ENCODE measurements at regions not wholly inside any gene's neighbourhood (a gene's known extent, or its start where the extent isn't known, plus 50 kb on each side); places are given as distances from the start of the nearest gene placed in this dataset.

DNA sequence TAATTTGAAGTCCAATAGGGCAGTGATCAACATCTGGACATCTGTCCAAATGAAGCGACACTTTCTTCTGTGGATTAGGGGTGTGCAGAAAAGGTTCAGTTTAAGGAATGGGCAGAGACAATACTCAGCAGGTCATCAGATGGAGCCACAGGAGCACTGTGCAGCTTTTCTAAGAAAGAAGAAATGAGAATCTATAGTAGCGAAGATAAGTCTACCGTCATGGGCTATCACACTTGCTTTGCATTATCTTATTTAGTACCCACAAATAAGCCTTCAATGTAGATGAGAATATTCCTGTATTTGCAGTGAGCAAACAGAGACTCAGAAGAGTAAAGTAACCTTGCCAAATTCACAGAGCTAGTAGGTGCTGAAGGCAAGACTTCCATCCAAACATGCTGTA is 412.0 kb upstream of the GOT2 start (continued):
- no peak for TF ChIP-seq ZBTB40 (IDR thresholded peaks at IDR 0.05)
- no peak for TF ChIP-seq ZBTB40 (CRISPR knock-in tag; IDR thresholded peaks at IDR 0.05)

- no TSS peak for BruUV-seq (replicated peaks)
- no peak for ATAC-seq
- Histone ChIP-seq H3K4me2 (ENCODE audit: insufficient read depth, low read length) (no peak overlapping the region), H3K36me3 (ENCODE audit: control insufficient read depth, insufficient read depth, low read length) (no peaks in the 10 kb centered on the region), H3K9me1 (ENCODE audit: control insufficient read depth, insufficient read depth, low read length) (no peaks in the 10 kb centered on the region), H3K4me3 (no peak overlapping the region), H3K4me1 (replicated peaks in 1 of 2; ENCODE audit: control insufficient read depth in 2 of 2, insufficient read depth in 2 of 2, low read length in 2 of 2) (no peaks in the 10 kb centered on the region), H3K9me3 (replicated peaks; ENCODE audit: control insufficient read depth, insufficient read depth, low read depth, low read length) (no peaks in the 10 kb centered on the region), H3K9ac (ENCODE audit: insufficient read depth in 1 of 2, low read depth in 2 of 2, low read length in 2 of 2) (no peak overlapping the region), H4K20me1 (replicated peaks; ENCODE audit: control insufficient read depth, insufficient read depth, low read length) (no peaks in the 10 kb centered on the region), H3K27me3 (ENCODE audit: control insufficient read depth in 2 of 2, insufficient read depth in 2 of 2, low read length in 2 of 2) (no peaks in the 10 kb centered on the region), H2AFZ (ENCODE audit: low read depth, low read length) (no peak overlapping the region), H3K27ac (ENCODE audit: extremely low read depth, low read depth, low read length) (no peak overlapping the region), H3K79me2 (ENCODE audit: control insufficient read depth, insufficient read depth, low read length) (no peaks in the 10 kb centered on the region)
- WGBS (ENCODE audit: insufficient coverage, low coverage, missing lambda C conversion rate), result 5% methylated on average over 2 of the region's 2 CpGs
- intact Hi-C loops (cut with micrococcal nuclease), result no loop called here
- no peak for TF ChIP-seq ESRRB (CRISPR knock-in tag; IDR thresholded peaks at IDR 0.05; ENCODE audit: borderline replicate concordance)
- TF ChIP-seq, protein P1, sequence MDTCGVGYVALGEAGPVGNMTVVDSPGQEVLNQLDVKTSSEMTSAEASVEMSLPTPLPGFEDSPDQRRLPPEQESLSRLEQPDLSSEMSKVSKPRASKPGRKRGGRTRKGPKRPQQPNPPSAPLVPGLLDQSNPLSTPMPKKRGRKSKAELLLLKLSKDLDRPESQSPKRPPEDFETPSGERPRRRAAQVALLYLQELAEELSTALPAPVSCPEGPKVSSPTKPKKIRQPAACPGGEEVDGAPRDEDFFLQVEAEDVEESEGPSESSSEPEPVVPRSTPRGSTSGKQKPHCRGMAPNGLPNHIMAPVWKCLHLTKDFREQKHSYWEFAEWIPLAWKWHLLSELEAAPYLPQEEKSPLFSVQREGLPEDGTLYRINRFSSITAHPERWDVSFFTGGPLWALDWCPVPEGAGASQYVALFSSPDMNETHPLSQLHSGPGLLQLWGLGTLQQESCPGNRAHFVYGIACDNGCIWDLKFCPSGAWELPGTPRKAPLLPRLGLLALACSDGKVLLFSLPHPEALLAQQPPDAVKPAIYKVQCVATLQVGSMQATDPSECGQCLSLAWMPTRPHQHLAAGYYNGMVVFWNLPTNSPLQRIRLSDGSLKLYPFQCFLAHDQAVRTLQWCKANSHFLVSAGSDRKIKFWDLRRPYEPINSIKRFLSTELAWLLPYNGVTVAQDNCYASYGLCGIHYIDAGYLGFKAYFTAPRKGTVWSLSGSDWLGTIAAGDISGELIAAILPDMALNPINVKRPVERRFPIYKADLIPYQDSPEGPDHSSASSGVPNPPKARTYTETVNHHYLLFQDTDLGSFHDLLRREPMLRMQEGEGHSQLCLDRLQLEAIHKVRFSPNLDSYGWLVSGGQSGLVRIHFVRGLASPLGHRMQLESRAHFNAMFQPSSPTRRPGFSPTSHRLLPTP (IDR thresholded peaks at IDR 0.05; ENCODE audit: borderline replicate concordance, extremely low read depth, insufficient read length), result no peak
- TF ChIP-seq SREBF1 (IDR thresholded peaks at IDR 0.05; ENCODE audit: borderline replicate concordance, low read depth, low read length), result no peak
- no peak for TF ChIP-seq ZNF282 (CRISPR knock-in tag; IDR thresholded peaks at IDR 0.05)
- TF ChIP-seq WHSC1 (IDR thresholded peaks at IDR 0.05; ENCODE audit: low read length), result no peak
- no peak for TF ChIP-seq ZFP36 (IDR thresholded peaks at IDR 0.05; ENCODE audit: low read depth, low read length, partially characterized antibody)
- no peak for TF ChIP-seq PTRF (tag; IDR thresholded peaks at IDR 0.05)
- CTCF ChIA-PET (ENCODE audit: low intra/inter-chr PET ratio), result no interaction called here
- POLR2A ChIA-PET, result no interaction called here
- no peak for DNase-seq (ENCODE audit: extremely low read depth in 1 of 4, low spot score in 3 of 4)
- no peak for FAIRE-seq
- in situ Hi-C loops (cut with MboI), result no loop called here
These were observed 410.7 kb upstream of the GOT2 start for GRCh38 chr16:59144841-59145240.
